Epithelial cell of prostate (primary cell): ENCODE measurements at regions not wholly inside any gene's neighbourhood (a gene's known extent, or its start where the extent isn't known, plus 50 kb on each side); places are given as distances from the start of the nearest gene placed in this dataset.
A peak's percentile ranks its signal among the peaks of the same experiment; 100 is the strongest.
"Not testable (repeated sequence)": the region's sequence is repeated elsewhere in the genome, so short reads cannot be mapped to it uniquely, and the experiment has no call there.

ENCODE experiments used
- DNase-seq: peaks from one replicate; pipeline ENCODE4 v3.0.0-alpha.2; 2011; ENCODE audit warnings: low read depth, low spot score
- H3K27ac ChIP-seq: fragments of 450-650 bp; 2 replicates; pipeline ENCODE4 v1.5.1; 2017; ENCODE audit warnings: mild to moderate bottlenecking

DNA sequence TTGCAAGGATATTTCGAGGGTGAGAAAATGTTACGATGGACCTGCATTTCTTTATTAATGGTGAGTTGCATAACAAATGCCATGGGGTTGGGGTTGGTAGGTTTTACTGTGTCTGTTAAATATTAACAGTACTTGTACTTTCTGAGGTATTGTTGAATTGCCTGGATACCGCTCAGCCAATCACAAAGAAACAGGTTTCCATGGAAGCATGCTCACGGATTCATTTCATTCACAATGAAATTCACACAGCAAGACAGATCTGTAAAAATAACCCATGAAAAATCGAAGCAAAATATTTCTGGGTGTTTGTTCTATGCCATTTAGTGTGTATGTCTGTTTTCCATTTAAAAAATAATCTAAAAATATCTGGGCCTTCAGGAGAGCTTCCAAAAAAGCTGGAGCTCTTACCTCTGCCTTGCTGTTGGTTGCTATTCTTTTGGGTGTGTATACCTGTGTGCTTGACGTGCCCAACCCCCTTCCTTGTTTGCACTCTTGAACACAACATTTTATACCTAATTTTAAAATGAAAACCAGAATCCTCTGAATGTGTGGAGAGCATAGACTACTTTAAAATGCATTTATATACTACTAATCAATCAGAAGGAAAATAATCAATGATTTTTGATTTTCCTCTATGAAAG, 479.8 kb upstream of the TBL1XR1 start:
- no peak for DNase-seq
- no peak overlapping the region for H3K27ac ChIP-seq

DNA sequence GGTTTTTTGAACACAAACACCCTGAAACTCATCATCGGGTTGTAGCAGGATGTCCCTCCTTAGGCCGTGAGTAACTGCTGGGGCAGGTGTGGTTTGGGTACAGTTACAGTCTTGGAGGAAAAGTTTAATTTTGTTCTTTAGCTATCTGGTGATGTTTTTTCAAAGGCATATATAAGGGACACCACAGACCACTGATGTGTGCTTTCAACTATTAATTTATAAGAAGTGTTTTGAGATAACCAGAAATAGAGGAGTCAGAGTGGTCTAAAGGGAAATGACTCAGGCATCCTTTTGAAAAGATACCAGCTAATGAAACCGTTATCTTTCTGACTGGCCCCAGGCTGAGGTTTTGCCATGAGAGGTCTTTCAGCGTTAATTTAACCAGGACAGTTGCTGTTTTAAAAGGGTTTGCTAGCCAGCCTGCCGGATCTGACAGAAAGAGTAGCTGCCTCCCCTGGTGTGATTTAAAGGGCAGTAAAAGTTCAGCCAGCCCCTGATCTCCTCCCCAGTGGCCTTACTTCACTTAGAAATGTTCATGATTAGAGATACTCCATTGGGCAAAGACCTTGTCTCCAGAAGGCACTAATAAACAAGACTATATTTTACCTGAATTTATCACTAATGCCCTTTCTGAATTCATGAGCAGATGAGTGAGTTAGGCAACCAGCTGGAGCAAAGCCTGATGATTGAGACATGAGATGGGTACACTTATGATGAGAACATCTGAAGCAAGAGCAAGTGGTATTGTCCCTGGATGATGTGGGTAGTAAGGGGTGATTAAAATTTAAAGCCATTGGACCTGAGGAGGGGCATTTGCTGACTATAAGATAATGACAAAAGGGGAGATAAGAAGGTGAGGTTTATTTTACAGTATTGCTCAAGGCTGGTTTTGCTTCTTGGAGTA, 482.5 kb upstream of the TBL1XR1 start:
- H3K27ac ChIP-seq = no peak overlapping the region
- DNase-seq = no peak

DNA sequence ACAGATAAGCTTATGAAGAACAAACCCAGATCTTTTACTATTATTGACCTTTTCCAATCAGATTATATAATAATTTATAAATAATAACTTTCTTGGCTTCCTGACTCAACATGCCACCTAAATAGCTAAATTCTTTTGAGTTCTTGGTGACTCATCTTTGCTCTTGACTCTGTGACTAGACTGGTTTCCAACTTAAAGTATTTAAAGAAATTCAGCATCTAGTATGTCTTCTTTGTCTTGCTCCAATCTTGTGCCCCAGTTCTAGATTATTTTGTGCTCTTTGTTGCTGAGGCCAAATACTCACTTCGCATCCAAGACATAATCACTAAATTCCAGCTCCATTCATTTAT, 483.2 kb upstream of the TBL1XR1 start:
- no peak overlapping the region for H3K27ac ChIP-seq
- DNase-seq = no peak

DNA sequence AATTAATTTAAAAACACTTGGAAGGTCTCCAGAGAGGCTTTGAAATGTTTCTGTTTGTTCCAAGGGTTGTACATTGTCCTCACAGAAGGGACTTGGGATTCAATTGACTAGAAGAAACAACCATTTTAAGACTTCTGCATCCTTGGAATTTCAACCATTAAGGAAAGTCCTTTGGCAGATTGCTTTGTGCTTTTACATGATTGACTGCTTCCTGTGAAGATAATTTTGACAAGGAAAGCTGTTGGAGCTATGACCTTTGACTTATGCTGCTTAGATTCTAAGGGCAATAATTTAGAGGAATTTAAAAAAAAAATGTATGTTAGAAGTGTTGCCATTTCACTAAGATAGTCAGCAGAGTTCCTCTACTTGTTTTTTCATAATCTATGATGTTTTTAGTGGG, 483.9 kb upstream of the TBL1XR1 start:
- no peak overlapping the region for H3K27ac ChIP-seq
- DNase-seq = no peak

DNA sequence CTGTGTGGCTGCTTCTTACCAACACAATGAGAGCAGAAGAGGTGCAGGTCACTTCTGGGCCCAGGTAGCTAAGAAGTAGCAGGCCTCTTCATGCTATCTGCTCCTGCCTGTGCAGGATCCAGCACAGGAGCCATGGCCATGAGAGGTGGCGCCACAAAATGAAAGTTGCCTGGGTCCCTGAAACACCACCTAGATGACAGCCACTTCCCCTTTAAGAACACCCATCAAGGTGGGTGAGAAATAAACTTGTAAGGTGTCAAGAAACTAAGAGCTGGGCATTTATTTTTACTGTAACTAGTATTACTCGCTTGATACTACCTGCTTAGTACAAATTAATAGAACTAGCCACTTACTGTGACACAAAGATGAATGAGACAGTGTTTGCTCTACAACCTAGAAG, 484.6 kb upstream of the TBL1XR1 start:
- no peak for DNase-seq
- no peak overlapping the region for H3K27ac ChIP-seq

DNA sequence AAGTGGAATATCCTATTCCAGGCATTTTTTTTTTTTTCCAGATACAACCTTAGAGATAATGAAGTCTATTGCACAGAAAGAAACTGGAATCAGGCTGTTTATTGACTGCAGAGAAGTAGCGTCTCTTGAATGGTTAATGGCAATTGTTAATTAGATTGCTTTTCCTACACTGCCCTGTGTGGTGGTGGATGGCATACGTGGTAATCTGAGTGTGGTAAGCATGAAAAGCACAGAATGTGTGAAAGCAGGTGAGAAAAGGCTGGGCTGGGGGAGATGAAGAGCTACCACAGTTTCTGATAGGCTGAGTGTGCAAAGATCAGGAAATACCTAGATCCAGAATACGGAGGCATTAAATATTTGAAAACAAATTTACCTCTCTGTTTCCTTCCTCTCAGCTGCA, 486.3 kb upstream of the TBL1XR1 start:
- H3K27ac ChIP-seq = no peak overlapping the region
- DNase-seq = no peak

DNA sequence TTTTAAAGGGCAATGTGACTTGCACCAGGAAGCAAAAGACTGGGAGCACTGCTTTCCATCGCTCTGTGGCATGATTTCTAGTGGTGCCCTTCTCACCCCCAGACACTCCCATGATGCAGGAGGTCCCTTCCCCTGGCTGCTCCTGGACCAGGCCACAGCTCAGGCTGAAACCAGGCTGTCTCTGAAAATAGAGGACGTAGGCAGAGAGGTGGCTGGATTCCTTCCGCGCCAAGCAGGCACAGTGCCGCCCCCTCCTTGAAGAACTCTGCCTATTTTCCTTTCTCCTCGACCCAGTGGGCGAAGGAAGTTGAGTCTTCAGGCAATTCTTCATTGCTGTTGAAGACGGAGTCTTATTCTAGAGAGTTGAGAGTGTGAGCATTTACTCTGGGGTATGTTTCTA, 489.4 kb upstream of the TBL1XR1 start:
- H3K27ac ChIP-seq = no peak overlapping the region
- DNase-seq = no peak

DNA sequence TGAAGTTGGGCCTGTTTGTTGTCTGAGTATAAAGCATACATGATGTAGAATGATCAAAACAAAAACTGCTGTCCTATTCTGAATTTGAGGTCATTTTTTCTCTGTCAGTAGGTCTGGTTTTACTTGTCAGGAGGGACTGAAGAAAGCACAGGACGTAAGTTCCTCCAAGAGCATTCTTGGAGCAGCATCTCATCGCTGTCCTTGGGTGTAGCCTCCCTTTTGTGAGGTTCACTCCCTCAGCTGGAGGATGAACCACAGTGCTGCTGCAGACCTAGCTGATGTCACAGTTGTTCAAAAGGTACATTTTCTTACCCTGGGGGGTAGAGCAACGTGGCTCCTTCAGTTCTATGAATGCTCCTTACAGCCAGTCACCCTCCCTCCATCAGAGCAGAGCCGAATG, 490.0 kb upstream of the TBL1XR1 start:
- no peak overlapping the region for H3K27ac ChIP-seq
- no peak for DNase-seq

DNA sequence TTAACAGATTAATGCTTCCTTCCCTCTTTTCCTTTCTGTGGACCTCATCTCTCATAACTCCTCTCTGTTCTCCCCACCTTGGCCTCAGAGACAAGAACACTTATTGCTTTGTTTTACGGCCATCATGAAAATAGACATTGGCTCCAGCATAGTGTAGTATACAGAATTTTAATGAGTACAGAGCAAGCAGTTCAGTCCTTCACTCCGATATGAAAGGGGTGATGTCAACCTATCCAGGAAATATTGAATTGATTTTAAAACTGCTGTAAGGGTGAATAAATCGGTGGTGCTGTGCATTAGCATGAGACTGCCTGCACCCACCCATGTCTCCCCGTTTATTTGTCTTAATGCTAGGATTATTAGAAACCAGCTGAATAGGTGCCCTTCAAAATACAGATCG, 490.9 kb upstream of the TBL1XR1 start:
- no peak overlapping the region for H3K27ac ChIP-seq
- no peak for DNase-seq

DNA sequence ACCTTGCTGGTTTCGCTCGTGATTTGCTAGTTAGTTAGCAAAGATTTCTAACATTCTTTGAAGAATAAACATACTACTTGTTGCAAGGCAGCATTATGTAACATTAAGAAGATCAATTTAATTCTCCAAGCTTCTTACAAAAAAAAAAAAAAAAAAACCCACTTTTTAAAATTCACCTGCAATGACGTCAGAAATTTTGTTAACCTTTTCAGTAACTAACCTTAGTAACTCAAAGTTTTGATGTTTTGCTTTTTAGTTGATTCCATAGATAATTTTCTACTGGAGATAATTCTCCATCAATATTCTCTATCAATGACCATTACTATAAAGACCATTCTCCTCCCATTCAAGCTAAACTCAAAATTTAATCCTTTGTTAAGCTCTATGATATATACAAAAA, 491.8 kb upstream of the TBL1XR1 start:
- H3K27ac ChIP-seq = no peak overlapping the region
- DNase-seq = no peak

DNA sequence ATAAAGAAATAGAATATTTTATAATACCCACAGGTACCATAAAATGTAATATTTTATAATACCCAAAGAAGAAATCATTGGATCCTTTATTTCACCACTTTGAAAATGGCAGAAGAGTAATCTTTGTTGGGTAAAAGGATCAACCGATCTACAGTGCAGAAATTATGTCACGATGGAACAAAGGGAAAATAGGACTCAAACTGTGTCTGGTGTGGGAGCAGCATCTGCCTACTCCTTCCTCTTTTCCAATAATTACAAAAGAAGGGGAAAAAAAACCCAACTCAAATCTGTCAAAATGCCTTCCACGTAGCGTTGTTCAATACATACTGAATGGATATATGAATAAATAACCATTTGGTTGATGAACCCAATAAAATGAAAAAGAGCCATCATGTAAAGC, 492.6 kb upstream of the TBL1XR1 start:
- DNase-seq = no peak
- H3K27ac ChIP-seq = no peak overlapping the region

DNA sequence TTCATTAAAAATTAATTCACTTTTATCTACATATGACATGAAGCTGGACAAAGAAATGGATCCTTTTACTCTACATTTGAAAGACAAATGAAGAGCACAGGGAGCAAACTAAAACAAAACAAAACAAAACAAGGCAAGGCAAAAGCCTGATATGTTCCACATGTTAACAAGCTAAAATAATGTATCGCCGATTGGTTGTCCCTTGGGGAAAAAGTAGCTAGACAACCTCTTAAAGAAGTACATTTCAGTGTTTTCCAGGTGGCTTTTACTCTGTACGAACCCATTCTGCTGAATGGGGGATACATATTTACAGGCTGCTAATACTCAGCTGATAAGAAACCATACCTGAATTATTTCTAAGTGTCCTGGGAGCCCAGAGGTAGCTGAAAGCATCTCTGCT, 493.0 kb upstream of the TBL1XR1 start:
- DNase-seq = no peak

DNA sequence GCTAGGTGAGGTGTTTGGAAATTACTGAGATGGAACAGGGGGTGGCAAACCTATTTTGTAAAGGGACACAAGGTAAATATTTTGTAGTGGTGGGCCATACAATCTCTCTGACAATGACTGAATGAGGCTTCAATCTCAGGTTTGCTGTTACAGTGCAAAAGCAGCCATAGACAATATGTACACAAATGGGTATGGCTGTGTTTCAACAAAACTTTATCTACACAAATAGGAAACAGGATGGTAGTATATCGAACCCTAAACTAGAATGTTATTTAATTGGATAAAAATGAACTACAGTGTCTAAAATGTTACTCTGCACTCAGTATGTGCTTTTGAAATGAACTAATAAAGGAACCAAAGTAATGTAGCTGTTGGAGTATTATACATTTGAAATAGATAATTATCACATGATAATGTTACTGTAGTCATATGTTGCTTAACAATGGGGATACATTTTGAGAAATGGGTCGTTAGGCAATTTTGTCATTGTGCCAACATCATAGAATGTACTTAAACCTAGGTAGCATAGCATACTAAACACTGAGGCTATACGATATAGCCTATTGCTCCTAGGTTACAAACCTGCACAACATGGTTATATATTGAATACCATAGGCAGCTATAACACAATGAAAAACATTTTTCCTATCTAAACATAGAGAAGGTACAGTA, 495.2 kb upstream of the TBL1XR1 start:
- no peak overlapping the region for H3K27ac ChIP-seq
- DNase-seq = no peak

More for the DNA sequence above, 493.0 kb upstream of the TBL1XR1 start:
- no peak overlapping the region for H3K27ac ChIP-seq

DNA sequence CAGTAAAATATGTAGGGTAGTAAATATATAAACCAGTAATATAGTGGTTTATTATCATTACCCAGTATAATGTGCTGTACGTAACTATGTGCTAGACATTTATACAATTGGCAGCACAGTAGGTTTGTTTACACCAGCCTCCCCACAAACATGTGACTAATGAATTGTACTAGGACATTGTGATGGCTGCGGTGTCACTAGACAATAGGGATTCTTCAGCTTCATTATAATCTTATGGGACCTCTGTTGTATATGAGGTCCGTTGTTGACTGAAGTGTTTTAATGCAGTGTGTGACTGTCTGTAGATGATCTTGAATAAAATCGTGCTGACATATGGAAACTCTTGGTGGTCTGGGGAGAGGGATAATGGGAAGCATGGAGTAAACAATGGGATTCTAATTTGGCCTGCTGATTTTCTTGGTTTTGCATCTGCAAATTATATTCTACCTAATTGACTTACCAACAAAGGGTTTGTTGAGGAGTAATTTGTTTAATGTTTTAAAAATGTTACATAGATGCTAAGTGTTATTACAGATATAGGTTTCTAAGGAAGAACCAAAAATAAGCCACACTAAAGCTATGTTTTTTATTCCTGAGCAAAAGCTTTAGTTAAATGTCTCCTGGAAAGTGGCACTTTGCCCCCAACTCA, 496.5 kb upstream of the TBL1XR1 start:
- DNase-seq = no peak
- H3K27ac ChIP-seq = no peak overlapping the region

DNA sequence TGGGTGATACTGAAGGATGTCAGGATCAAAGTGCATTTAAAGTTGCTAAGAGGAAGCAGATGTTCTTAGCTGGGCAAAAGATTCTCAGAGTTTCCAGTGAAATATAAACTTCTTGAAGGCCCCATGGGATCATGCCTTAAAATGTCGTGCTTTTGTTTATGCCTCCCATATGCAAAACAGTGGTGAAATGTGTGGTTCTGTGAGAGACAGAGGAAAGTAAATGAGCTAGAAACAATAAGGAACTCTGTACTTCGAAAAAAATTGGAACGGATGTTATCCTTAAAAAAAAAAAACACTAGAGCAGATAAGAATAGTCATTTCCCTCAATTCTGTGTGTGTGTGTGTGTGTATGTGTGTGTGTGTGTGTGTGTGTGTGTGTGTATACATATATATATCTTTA, 497.0 kb upstream of the TBL1XR1 start:
- no peak overlapping the region for H3K27ac ChIP-seq
- DNase-seq = no peak

DNA sequence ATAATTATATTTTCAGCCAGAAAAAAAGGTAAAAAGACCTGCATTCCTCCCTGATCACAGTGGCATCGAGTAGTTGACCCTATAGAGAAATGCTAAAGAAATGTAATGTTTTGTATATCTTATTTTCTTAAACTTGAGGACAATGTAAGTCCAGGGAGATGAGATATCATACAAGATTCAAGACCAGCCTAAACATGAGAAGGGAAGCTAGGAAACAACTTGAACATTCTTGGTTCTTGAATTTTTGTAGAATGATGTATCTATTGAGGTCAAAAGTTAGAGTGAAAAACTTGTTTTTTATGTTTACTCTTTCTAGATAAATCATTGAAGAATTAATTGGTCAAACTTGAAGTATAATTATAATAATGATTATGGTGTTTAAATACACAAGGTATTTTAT, 497.7 kb upstream of the TBL1XR1 start:
- H3K27ac ChIP-seq = no peak overlapping the region

DNA sequence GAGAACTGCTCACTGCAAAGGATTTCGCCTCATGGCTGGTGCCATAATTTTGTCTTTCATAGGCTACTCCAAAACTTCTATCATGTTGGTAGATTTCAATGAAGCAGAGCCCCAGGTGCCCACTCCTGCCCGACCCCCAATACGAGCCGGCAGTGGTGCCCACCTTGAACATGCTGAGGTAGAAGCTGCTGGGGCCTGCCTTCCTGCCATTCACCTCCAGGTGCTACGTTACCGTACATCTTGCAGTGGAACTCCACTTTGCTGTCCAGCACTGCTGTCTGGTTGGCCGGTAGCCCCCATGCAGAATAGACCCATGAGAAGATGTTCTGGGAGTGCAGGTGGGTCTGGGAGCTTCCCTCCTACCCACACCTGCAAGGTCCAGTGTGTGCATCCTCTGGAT, 502.8 kb upstream of the TBL1XR1 start:
- H3K27ac ChIP-seq = no peak overlapping the region
- DNase-seq = no peak

More for the DNA sequence above, 497.7 kb upstream of the TBL1XR1 start:
- DNase-seq = no peak

DNA sequence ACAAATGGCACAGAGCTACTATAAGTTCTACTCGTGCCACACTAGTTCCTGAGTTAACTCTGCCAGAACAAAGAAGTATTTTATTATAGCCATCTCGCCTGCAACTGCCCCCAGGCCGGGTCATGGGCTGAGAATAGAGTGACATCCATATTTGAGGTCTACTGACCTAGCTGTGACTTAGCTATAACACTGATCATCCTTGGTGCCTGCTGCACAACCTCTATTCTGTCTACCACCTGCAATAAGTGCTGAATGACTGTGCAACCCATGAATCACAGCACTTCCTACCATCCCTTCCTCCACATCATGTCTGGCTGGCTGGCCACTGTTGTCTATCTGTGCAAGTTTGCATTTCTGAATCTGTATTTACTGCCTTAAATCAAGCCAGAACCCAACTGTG, 506.5 kb upstream of the TBL1XR1 start:
- H3K27ac ChIP-seq = no peak overlapping the region
- DNase-seq = peak; percentile 12

DNA sequence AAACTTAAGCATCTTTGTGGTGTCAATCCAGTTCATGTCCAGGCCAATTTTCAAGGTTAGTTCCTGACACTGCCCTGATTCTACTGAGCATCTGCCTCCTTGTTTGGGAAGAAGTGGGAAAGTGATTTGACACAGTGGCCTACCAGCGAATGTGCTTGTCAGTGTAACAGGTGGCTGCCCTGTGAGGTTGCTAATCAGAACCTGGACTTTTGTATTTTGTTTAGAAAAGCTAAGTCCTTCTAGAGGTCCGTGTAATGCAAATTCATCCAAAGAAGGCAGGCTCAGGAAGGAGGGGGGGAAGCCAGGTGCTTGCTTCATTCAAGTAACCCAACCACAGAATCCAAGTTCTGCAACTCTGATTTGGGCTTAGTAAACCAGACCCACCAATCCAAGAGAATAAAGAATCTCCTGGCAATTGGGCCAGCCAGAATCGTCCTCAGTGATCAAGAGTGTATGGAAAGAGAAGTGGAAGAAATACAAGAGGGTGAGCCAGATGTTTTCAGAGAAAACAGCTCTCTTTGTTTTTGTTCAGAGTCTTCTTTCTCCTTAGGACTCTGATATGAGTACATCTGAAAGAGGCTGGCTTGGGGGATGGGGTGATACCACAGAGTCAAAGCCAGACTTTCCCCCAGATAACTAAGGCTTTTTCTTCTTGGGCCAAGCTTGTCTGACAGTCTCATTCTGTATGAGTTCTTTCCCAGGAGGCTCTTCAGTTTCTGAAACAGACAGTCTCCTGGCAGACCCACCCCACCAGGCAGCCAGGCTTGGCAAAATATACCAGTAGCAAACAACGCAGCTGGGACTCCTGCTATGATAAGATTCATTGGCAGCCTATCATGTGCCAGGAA, 508.9 kb upstream of the TBL1XR1 start:
- no peak overlapping the region for H3K27ac ChIP-seq
- DNase-seq = no peak

DNA sequence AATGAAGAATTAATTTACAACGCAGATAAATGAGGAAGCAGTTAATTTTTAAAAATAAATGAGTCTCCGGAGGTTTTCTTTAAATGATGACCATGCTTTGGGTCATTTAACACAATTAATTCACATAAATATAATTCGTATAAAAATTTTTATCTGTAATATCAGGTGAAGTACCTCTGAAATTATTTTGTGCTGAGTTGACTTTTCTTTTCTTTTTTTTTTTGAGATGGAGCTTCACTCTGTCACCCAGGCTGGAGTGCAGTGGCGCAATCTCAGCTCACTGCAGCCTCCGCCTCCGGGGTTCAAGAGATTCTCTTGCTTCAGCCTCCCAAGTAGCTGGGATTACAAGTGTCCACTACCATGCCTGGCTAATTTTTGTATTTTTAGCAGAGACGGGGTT, 512.2 kb upstream of the TBL1XR1 start:
- not testable (repeated sequence) for H3K27ac ChIP-seq, DNase-seq
